ENCODE measurements at regions not wholly inside any gene's neighbourhood (a gene's known extent, or its start where the extent isn't known, plus 50 kb on each side); places are given as distances from the start of the nearest gene placed in this dataset.

DNA sequence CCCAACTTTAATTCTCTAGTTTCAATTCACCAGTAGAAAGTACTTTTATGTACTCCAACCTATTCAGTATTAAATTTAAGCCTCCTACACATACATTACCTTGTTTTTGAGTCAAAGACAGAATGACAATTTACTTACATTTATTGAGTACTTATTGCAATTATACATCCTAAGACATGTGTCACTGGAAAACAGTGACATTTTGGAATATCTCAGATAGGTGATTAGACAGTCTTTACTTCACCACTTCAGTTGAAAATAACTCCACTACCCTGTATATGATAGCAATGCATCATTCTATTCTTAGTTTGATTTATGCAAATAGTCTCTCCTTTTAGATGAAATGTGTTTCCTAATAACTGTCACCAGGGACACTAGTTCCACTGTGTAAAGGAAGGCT lies 461.5 kb downstream of the TUSC7 start:
- no peak overlapping the region for H3K4me3 ChIP-seq
- no peaks in the 10 kb centered on the region for H3F3A ChIP-seq (ENCODE audit: insufficient read depth)
- H4K20me1 ChIP-seq (ENCODE audit: insufficient read depth), result no peaks in the 10 kb centered on the region
- DNase-seq, result no peak
- in situ Hi-C loops (cut with MboI), result no loop called here
- no peaks in the 10 kb centered on the region for H3K79me2 ChIP-seq (ENCODE audit: insufficient read depth)
- no peak overlapping the region for H2AFZ ChIP-seq
- no peak overlapping the region for H3K4me2 ChIP-seq (ENCODE audit: unreplicated experiment)
- no peaks in the 10 kb centered on the region for H3K9me2 ChIP-seq (ENCODE audit: insufficient read depth)
- H3K27me3 ChIP-seq (replicated peaks; ENCODE audit: insufficient read depth), result no peaks in the 10 kb centered on the region
- H3K4me1 ChIP-seq (ENCODE audit: insufficient read depth), result peaks cover 3% of the 10 kb centered on the region; the same call in 1 of the 2 replicates
- H3K27ac ChIP-seq, result no peak overlapping the region
- no peak overlapping the region for H3K9ac ChIP-seq
- TF ChIP-seq EZH2 (IDR thresholded peaks at IDR 0.05; ENCODE audit: insufficient read depth, poor library complexity, severe bottlenecking) (no peak), EZH2phosphoT487 (IDR thresholded peaks at IDR 0.05; ENCODE audit: insufficient read depth, low read depth) (no peak)
- H3K36me3 ChIP-seq (ENCODE audit: low read depth), result no peaks in the 10 kb centered on the region
- H3K9me3 ChIP-seq (ENCODE audit: low read depth), result no peaks in the 10 kb centered on the region

GRCh38 chr3:117172426-117172825 lies 462.8 kb downstream of the TUSC7 start:
- no peak overlapping the region for H3K4me3 ChIP-seq
- H3K9me2 ChIP-seq (ENCODE audit: insufficient read depth), result no peaks in the 10 kb centered on the region
- no peaks in the 10 kb centered on the region for H3K4me1 ChIP-seq (ENCODE audit: insufficient read depth)
- H2AFZ ChIP-seq, result no peak overlapping the region
- no peaks in the 10 kb centered on the region for H3K36me3 ChIP-seq (ENCODE audit: low read depth)
- no peaks in the 10 kb centered on the region for H3F3A ChIP-seq (ENCODE audit: insufficient read depth)
- H4K20me1 ChIP-seq (ENCODE audit: insufficient read depth), result no peaks in the 10 kb centered on the region
- 63 to 73% methylated on average over 1 of the region's 1 CpG for WGBS, 2 experiments (ENCODE audit: low coverage in 1 of 2, low lambda C conversion rate in 2 of 2, missing lambda C conversion rate in 2 of 2)
- H3K9ac ChIP-seq, result no peak overlapping the region
- H3K79me2 ChIP-seq (ENCODE audit: insufficient read depth), result no peaks in the 10 kb centered on the region
- H3K27ac ChIP-seq, result no peak overlapping the region
- H3K27me3 ChIP-seq (replicated peaks; ENCODE audit: insufficient read depth), result no peaks in the 10 kb centered on the region
- H3K4me2 ChIP-seq (ENCODE audit: unreplicated experiment), result no peak overlapping the region
- H3K9me3 ChIP-seq (ENCODE audit: low read depth), result no peaks in the 10 kb centered on the region
- in situ Hi-C loops (cut with MboI), result no loop called here
- no peak for TF ChIP-seq EZH2phosphoT487 (IDR thresholded peaks at IDR 0.05; ENCODE audit: insufficient read depth, low read depth)
- no peak for TF ChIP-seq EZH2 (IDR thresholded peaks at IDR 0.05; ENCODE audit: insufficient read depth, poor library complexity, severe bottlenecking)
- no peak for DNase-seq

- in situ Hi-C loops (cut with MboI), result no loop called here
Observed at GRCh38 chr3:117181222-117181621, 471.6 kb downstream of the TUSC7 start.

DNA sequence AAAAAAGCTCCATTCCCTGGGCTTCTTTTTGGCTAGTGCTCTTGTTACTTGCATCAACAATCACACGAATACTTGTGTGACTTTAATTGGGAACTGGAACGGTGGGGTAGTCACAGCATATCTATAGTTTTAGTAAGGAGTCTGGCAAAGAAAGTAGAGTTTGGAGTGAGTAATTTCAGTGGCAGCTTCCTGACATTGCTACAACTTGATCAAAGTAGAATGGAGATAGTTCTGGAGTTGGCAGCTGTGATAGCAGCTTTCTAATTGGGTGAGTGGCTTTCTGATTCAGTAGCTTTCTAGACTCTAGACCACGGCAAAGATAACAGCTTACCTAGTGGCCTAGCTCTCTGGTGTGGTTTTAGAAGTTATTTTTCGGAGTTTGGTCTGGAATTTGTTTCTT lies 475.0 kb downstream of the TUSC7 start:
- Histone ChIP-seq H4K20me1 (ENCODE audit: insufficient read depth) (no peaks in the 10 kb centered on the region), H2AFZ (no peak overlapping the region), H3K4me3 (peak overlapping the region; percentile 7; the same call in 1 of the 2 replicates), H3K27me3 (replicated peaks; ENCODE audit: insufficient read depth) (no peaks in the 10 kb centered on the region), H3K27ac (peak overlapping the region; percentile 44), H3K9me2 (ENCODE audit: insufficient read depth) (no peaks in the 10 kb centered on the region), H3K4me1 (ENCODE audit: insufficient read depth) (peaks cover 18% of the 10 kb centered on the region), H3K4me2 (ENCODE audit: unreplicated experiment) (peak overlapping the region; percentile 73), H3K79me2 (ENCODE audit: insufficient read depth) (no peaks in the 10 kb centered on the region), H3K9me3 (ENCODE audit: low read depth) (no peaks in the 10 kb centered on the region), H3K36me3 (ENCODE audit: low read depth) (no peaks in the 10 kb centered on the region), H3F3A (ENCODE audit: insufficient read depth) (peaks cover 18% of the 10 kb centered on the region; the same call in 1 of the 2 replicates), H3K9ac (no peak overlapping the region)
- TF ChIP-seq EZH2 (IDR thresholded peaks at IDR 0.05; ENCODE audit: insufficient read depth, poor library complexity, severe bottlenecking) (no peak), EZH2phosphoT487 (IDR thresholded peaks at IDR 0.05; ENCODE audit: insufficient read depth, low read depth) (no peak)
- WGBS, 2 experiments (ENCODE audit: low coverage in 1 of 2, low lambda C conversion rate in 2 of 2, missing lambda C conversion rate in 2 of 2), result 17 to 18% methylated on average over 4 of the region's 4 CpGs
- in situ Hi-C loops (cut with MboI), result no loop called here
- DNase-seq, result peak; percentile 83

More at GRCh38 chr3:117181222-117181621, 471.6 kb downstream of the TUSC7 start:
- Histone ChIP-seq H2AFZ (no peak overlapping the region), H3K9ac (no peak overlapping the region), H3K36me3 (ENCODE audit: low read depth) (no peaks in the 10 kb centered on the region), H3K27me3 (replicated peaks; ENCODE audit: insufficient read depth) (no peaks in the 10 kb centered on the region), H3K9me2 (ENCODE audit: insufficient read depth) (no peaks in the 10 kb centered on the region), H3K79me2 (ENCODE audit: insufficient read depth) (no peaks in the 10 kb centered on the region), H3K9me3 (ENCODE audit: low read depth) (no peaks in the 10 kb centered on the region), H3K4me1 (ENCODE audit: insufficient read depth) (peaks cover 18% of the 10 kb centered on the region), H3K4me2 (ENCODE audit: unreplicated experiment) (no peak overlapping the region), H3K4me3 (no peak overlapping the region), H3F3A (ENCODE audit: insufficient read depth) (peaks cover 18% of the 10 kb centered on the region; the same call in 1 of the 2 replicates), H4K20me1 (ENCODE audit: insufficient read depth) (no peaks in the 10 kb centered on the region), H3K27ac (no peak overlapping the region)
- TF ChIP-seq EZH2phosphoT487 (IDR thresholded peaks at IDR 0.05; ENCODE audit: insufficient read depth, low read depth) (no peak), EZH2 (IDR thresholded peaks at IDR 0.05; ENCODE audit: insufficient read depth, poor library complexity, severe bottlenecking) (no peak)
- DNase-seq, result no peak
- 21 to 32% methylated on average over 1 of the region's 1 CpG for WGBS, 2 experiments (ENCODE audit: low coverage in 1 of 2, low lambda C conversion rate in 2 of 2, missing lambda C conversion rate in 2 of 2)

- 56 to 80% methylated on average over 1 of the region's 1 CpG for WGBS, 2 experiments (ENCODE audit: low coverage in 1 of 2, low lambda C conversion rate in 2 of 2, missing lambda C conversion rate in 2 of 2)
- Histone ChIP-seq H3K79me2 (ENCODE audit: insufficient read depth) (no peaks in the 10 kb centered on the region), H3K27ac (no peak overlapping the region), H3K4me1 (ENCODE audit: insufficient read depth) (no peaks in the 10 kb centered on the region), H4K20me1 (ENCODE audit: insufficient read depth) (no peaks in the 10 kb centered on the region), H2AFZ (no peak overlapping the region), H3F3A (ENCODE audit: insufficient read depth) (no peaks in the 10 kb centered on the region), H3K4me2 (ENCODE audit: unreplicated experiment) (no peak overlapping the region), H3K9me3 (ENCODE audit: low read depth) (no peaks in the 10 kb centered on the region), H3K27me3 (replicated peaks; ENCODE audit: insufficient read depth) (no peaks in the 10 kb centered on the region), H3K36me3 (ENCODE audit: low read depth) (no peaks in the 10 kb centered on the region), H3K9me2 (ENCODE audit: insufficient read depth) (no peaks in the 10 kb centered on the region), H3K9ac (no peak overlapping the region), H3K4me3 (no peak overlapping the region)
- no peak for DNase-seq
- TF ChIP-seq EZH2 (IDR thresholded peaks at IDR 0.05; ENCODE audit: insufficient read depth, poor library complexity, severe bottlenecking), result no peak
- no peak for TF ChIP-seq EZH2phosphoT487 (IDR thresholded peaks at IDR 0.05; ENCODE audit: insufficient read depth, low read depth)
- in situ Hi-C loops (cut with MboI), result no loop called here
Observed at GRCh38 chr3:117191245-117191644, 481.7 kb downstream of the TUSC7 start.

All from GM23248 (cell line).